H1 (cell line): ENCODE measurements at regions not wholly inside any gene's neighbourhood (a gene's known extent, or its start where the extent isn't known, plus 50 kb on each side); places are given as distances from the start of the nearest gene placed in this dataset.

ENCODE experiments used
- CTCF ChIA-PET: fragments of 300-600 bp; sonication (Branson Sonifier 250); formaldehyde crosslinking; loops from one replicate; lab custom pipeline; 2021; ENCODE audit not compliant: partially characterized antibody; lab: Charles Lee
- POLR2A ChIA-PET: fragments of 300-600 bp; sonication (Branson Sonifier 250); formaldehyde crosslinking; loops from one replicate; lab custom pipeline; 2021; ENCODE audit warnings: inconsistent platforms; ENCODE audit not compliant: partially characterized antibody; lab: Charles Lee
- DNase-seq, 2 experiments: peaks; one replicate each; pipeline versions ENCODE4 v3.0.0 to v3.0.0-alpha.2; 2010 to 2022; ENCODE audit warnings: low spot score in 2 of 2, low read depth in 1 of 2, mixed read lengths in 1 of 2
- FAIRE-seq: peaks from 2 replicates; lab custom pipeline; 2011; peaks lifted over from hg19 to GRCh38; lab: Jason Lieb, UNC
- H2AFZ ChIP-seq: 2 replicates; pipeline ENCODE4 v1.8.1; 2012; ENCODE audit warnings: low read length, inconsistent platforms
- H2AK5ac ChIP-seq: 2 replicates; pipeline ENCODE4 v1.6.1; 2013; ENCODE audit warnings: low read depth, low read length
- H2BK120ac ChIP-seq: replicated peaks from 2 replicates; pipeline ENCODE3; 2013; ENCODE audit warnings: low read depth, low read length, inconsistent platforms
- H2BK12ac ChIP-seq: 2 replicates; pipeline ENCODE4 v1.6.1; 2013; ENCODE audit warnings: low read depth, low read length
- H2BK15ac ChIP-seq: 2 replicates; pipeline ENCODE4 v1.6.1; 2013; ENCODE audit warnings: low read length
- H2BK20ac ChIP-seq: 2 replicates; pipeline ENCODE4 v1.6.1; 2013; ENCODE audit warnings: low read length
- H2BK5ac ChIP-seq: 2 replicates; pipeline ENCODE4 v1.6.1; 2013; ENCODE audit warnings: low read depth, low read length
- H3K14ac ChIP-seq: 2 replicates; pipeline ENCODE4 v1.6.1; 2013; ENCODE audit warnings: inconsistent platforms; ENCODE audit not compliant: insufficient read length
- H3K18ac ChIP-seq: 2 replicates; pipeline ENCODE4 v1.6.1; 2013; ENCODE audit warnings: low read length; ENCODE audit errors: extremely low read depth
- H3K23ac ChIP-seq: 2 replicates; pipeline ENCODE4 v1.6.1; 2013; ENCODE audit warnings: inconsistent platforms; ENCODE audit not compliant: insufficient read length
- H3K23me2 ChIP-seq: 2 replicates; pipeline ENCODE4 v1.6.1; 2013; ENCODE audit warnings: low read depth, low read length
- H3K27ac ChIP-seq: 2 replicates; pipeline ENCODE4 v1.6.1; 2011; ENCODE audit warnings: low read depth, low read length, inconsistent platforms
- H3K27me3 ChIP-seq, 4 experiments: replicated peaks in 1 of 4; 1 replicate in 1 of 4; 2 replicates in 3 of 4; pipeline versions ENCODE4 v1.6.1 to v1.8.1; 2011 to 2013; ENCODE audit warnings: low read length in 3 of 4, mild to moderate bottlenecking in 3 of 4, inconsistent platforms in 2 of 4, mixed read lengths in 2 of 4, moderate library complexity in 1 of 4; ENCODE audit not compliant: control insufficient read depth in 3 of 4, insufficient read depth in 3 of 4; ENCODE audit errors: extremely low read depth in 1 of 4
- H3K36me3 ChIP-seq, 4 experiments: 2 replicates each; pipeline versions ENCODE4 v1.6.1 to v1.8.1; 2011 to 2013; ENCODE audit warnings: mild to moderate bottlenecking in 4 of 4, low read length in 3 of 4, moderate library complexity in 2 of 4, control low read depth in 1 of 4, inconsistent platforms in 1 of 4; ENCODE audit not compliant: insufficient read depth in 4 of 4, control insufficient read depth in 2 of 4
- H3K4ac ChIP-seq: replicated peaks from 2 replicates; pipeline ENCODE3; 2013; ENCODE audit warnings: low read length, low read depth, mixed read lengths, inconsistent platforms; ENCODE audit not compliant: insufficient read length
- H3K4me1 ChIP-seq, 4 experiments: replicated peaks in 1 of 4; 1 replicate in 1 of 4; 2 replicates in 3 of 4; pipeline versions ENCODE4 v1.6.1 to v1.8.1; 2011 to 2013; ENCODE audit warnings: low read length in 3 of 4, inconsistent platforms in 2 of 4, mixed read lengths in 1 of 4; ENCODE audit not compliant: insufficient read depth in 4 of 4, control insufficient read depth in 3 of 4
- H3K4me2 ChIP-seq, 2 experiments: 2 replicates each; pipeline versions ENCODE4 v1.6.1 to v1.8.1; 2011 to 2013; ENCODE audit warnings: low read depth in 2 of 2, low read length in 2 of 2, control low read depth in 1 of 2, inconsistent platforms in 1 of 2, mild to moderate bottlenecking in 1 of 2; ENCODE audit not compliant: insufficient read depth in 1 of 2
- H3K4me3 ChIP-seq, 4 experiments: fragments of 200-600, 300-600 bp in 1 of 4; sonication (generic), shearing (Covaris generic), sonication (Bioruptor Twin) in 1 of 4; 2 replicates each; pipeline versions ENCODE4 v1.5.1 to v1.8.1; 2011 to 2016; ENCODE audit warnings: low read length in 4 of 4, low read depth in 3 of 4, control low read depth in 2 of 4, inconsistent platforms in 2 of 4, mild to moderate bottlenecking in 2 of 4, mixed read lengths in 1 of 4, moderate library complexity in 1 of 4; ENCODE audit not compliant: insufficient read depth in 2 of 4; ENCODE audit errors: extremely low read depth in 1 of 4
- H3K56ac ChIP-seq: replicated peaks from 2 replicates; pipeline ENCODE3; 2013; ENCODE audit warnings: low read depth, mild to moderate bottlenecking, mixed read lengths, low read length, inconsistent platforms; ENCODE audit not compliant: insufficient read length
- H3K79me1 ChIP-seq: 2 replicates; pipeline ENCODE4 v1.6.1; 2013; ENCODE audit warnings: low read depth, low read length, control low read depth
- H3K79me2 ChIP-seq, 2 experiments: 2 replicates each; pipeline versions ENCODE4 v1.6.1 to v1.8.1; 2012 to 2013; ENCODE audit warnings: low read length in 2 of 2, mild to moderate bottlenecking in 2 of 2, inconsistent platforms in 1 of 2; ENCODE audit not compliant: insufficient read depth in 2 of 2, control insufficient read depth in 1 of 2
- H3K9ac ChIP-seq, 4 experiments: replicated peaks in 1 of 4; 1 replicate in 1 of 4; 2 replicates in 3 of 4; pipeline versions ENCODE4 v1.6.1 to v1.8.1; 2011 to 2013; ENCODE audit warnings: low read depth in 3 of 4, low read length in 3 of 4, control low read depth in 2 of 4, mild to moderate bottlenecking in 2 of 4, moderate library complexity in 2 of 4, inconsistent platforms in 1 of 4; ENCODE audit errors: extremely low read depth in 1 of 4
- H3K9me3 ChIP-seq, 2 experiments: 2 replicates each; pipeline versions ENCODE4 v1.6.1 to v1.8.1; 2012 to 2013; ENCODE audit warnings: mild to moderate bottlenecking in 2 of 2, moderate library complexity in 2 of 2, control low read depth in 1 of 2, inconsistent platforms in 1 of 2, low read depth in 1 of 2, low read length in 1 of 2, mixed read lengths in 1 of 2; ENCODE audit not compliant: insufficient read depth in 2 of 2
- H4K20me1 ChIP-seq, 2 experiments: replicated peaks in 1 of 2; 2 replicates each; pipeline versions ENCODE3 to v1.8.1; 2011 to 2013; ENCODE audit warnings: inconsistent platforms in 2 of 2, low read length in 2 of 2, mild to moderate bottlenecking in 1 of 2; ENCODE audit not compliant: insufficient read depth in 2 of 2, control insufficient read depth in 1 of 2
- H4K5ac ChIP-seq: 2 replicates; pipeline ENCODE4 v1.6.1; 2013; ENCODE audit warnings: low read length, low read depth, mixed read lengths, inconsistent platforms; ENCODE audit not compliant: insufficient read length
- H4K8ac ChIP-seq: 2 replicates; pipeline ENCODE4 v1.8.0; 2013; ENCODE audit warnings: mild to moderate bottlenecking, moderate library complexity, low read length, inconsistent platforms; ENCODE audit not compliant: insufficient read depth; ENCODE audit errors: extremely low read depth
- H4K91ac ChIP-seq: replicated peaks from 2 replicates; pipeline ENCODE3; 2013; ENCODE audit warnings: low read length, mixed read lengths, inconsistent platforms; ENCODE audit not compliant: insufficient read length
- SIRT6 ChIP-seq: IDR thresholded peaks from one replicate; pipeline ENCODE4 v1.7.1; 2012; ENCODE audit warnings: low read length, inconsistent platforms
- ZNF274 ChIP-seq: IDR thresholded peaks from 2 replicates; pipeline ENCODE4 v1.7.0; 2012; ENCODE audit warnings: low read length, borderline replicate concordance; ENCODE audit errors: extremely low read depth
- WGBS, 2 experiments: shearing (Covaris generic) in 1 of 2; methylation state at CpG; one replicate each; pipeline versions ENCODE4 v1.1.6 to v1.1.7; 2013 to 2015; ENCODE audit warnings: low lambda C conversion rate in 2 of 2, mixed read lengths in 2 of 2, inconsistent platforms in 1 of 2, low coverage in 1 of 2, missing lambda C conversion rate in 1 of 2; ENCODE audit not compliant: insufficient replicate concordance in 2 of 2, insufficient coverage in 1 of 2, insufficient read length in 1 of 2; ENCODE audit errors: extremely low coverage in 1 of 2, missing lambda C conversion rate in 1 of 2; 5-methylcytosine and 5-hydroxymethylcytosine counted together

DNA sequence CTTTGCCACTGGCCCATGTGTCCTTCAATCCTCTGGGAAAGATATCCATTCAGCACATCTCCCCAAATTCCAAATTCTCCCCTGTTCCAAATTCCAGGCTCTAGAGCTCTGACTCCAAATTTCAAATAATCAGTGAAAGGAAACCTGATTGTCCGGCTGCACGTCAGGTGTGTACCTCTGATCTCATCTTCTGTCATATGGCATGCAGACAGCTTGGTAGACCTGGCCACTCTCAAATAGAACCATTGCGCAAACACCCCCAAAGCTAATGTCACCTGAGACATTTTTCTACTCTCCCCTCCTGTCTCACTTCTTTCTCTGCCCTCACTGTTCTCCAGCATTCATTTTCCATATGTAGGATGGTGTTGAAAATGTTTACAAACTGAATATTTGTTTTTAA, 337.0 kb upstream of the DYNLRB2 start:
- no peak overlapping the region for H2BK20ac ChIP-seq
- H4K91ac ChIP-seq: no peak overlapping the region
- no peak overlapping the region for H2AK5ac ChIP-seq
- no peaks in the 10 kb centered on the region for H4K20me1 ChIP-seq
- H3K23ac ChIP-seq: no peak overlapping the region
- no peak overlapping the region for H2BK15ac ChIP-seq
- H3K4ac ChIP-seq: no peak overlapping the region
- no peaks in the 10 kb centered on the region for H3K23me2 ChIP-seq
- FAIRE-seq: no peak
- 98% methylated on average over 3 of the region's 3 CpGs; no CpG with 5 or more reads in 1 of the 2 experiments for whole genome bisulfite sequencing, 2 experiments
- H3K27ac ChIP-seq: no peak overlapping the region
- H3K9me3 ChIP-seq: no peaks in the 10 kb centered on the region
- DNase-seq: no peak
- no peaks in the 10 kb centered on the region for H3K79me2 ChIP-seq
- no peak overlapping the region for H2BK120ac ChIP-seq
- H2BK12ac ChIP-seq: no peak overlapping the region
- no peak overlapping the region for H2BK5ac ChIP-seq
- no peaks in the 10 kb centered on the region for H3K27me3 ChIP-seq
- ChIA-PET POLR2A (no interaction called here), CTCF (no interaction called here)
- no peak overlapping the region for H3K4me3 ChIP-seq
- H3K79me1 ChIP-seq: no peaks in the 10 kb centered on the region
- H4K8ac ChIP-seq: no peak overlapping the region
- H2AFZ ChIP-seq: no peak overlapping the region
- H4K5ac ChIP-seq: no peak overlapping the region
- TF ChIP-seq ZNF274: no peak
- no peak for TF ChIP-seq SIRT6
- H3K18ac ChIP-seq: no peak overlapping the region
- H3K4me1 ChIP-seq: no peaks in the 10 kb centered on the region
- no peak overlapping the region for H3K56ac ChIP-seq
- no peaks in the 10 kb centered on the region for H3K36me3 ChIP-seq
- H3K14ac ChIP-seq: no peak overlapping the region
- H3K4me2 ChIP-seq: no peak overlapping the region
- H3K9ac ChIP-seq: no peak overlapping the region
